B cell (primary cell): ENCODE measurements at regions not wholly inside any gene's neighbourhood (a gene's known extent, or its start where the extent isn't known, plus 50 kb on each side); places are given as distances from the start of the nearest gene placed in this dataset.

Experiments
- ATAC-seq: fragments of 200-7000 bp; cut with Tn5 transposase; one replicate; pipeline ENCODE4 v1.10.0; 2021; ENCODE audit warnings: low read depth, mild to moderate bottlenecking, moderate number of reproducible peaks, moderate library complexity
- CTCF ChIA-PET: fragments of 350-600 bp; sonication (Branson Sonifier 250); formaldehyde crosslinking; loops from one replicate; lab custom pipeline; 2021; ENCODE audit warnings: antibody characterized with exemption, inconsistent platforms; lab: Charles Lee
- POLR2A ChIA-PET: fragments of 350-600 bp; sonication (Branson Sonifier 250); formaldehyde crosslinking; loops from one replicate; lab custom pipeline; 2021; ENCODE audit warnings: antibody characterized with exemption; lab: Charles Lee
- DNase-seq: peaks from one replicate; pipeline ENCODE4 v3.0.0; 2013
- H2AFZ ChIP-seq: 2 replicates; pipeline ENCODE4 v1.6.1; 2012; ENCODE audit warnings: mild to moderate bottlenecking, low read depth, low read length; ENCODE audit not compliant: insufficient read depth, poor library complexity, severe bottlenecking
- H3K27ac ChIP-seq, 2 donors: 1 replicate in 1 of 2; 2 replicates in 1 of 2; pipeline ENCODE4 v1.5.1; 2012 to 2013; ENCODE audit warnings: low read length in 2 of 2, mild to moderate bottlenecking in 2 of 2, moderate library complexity in 1 of 2
- H3K27me3 ChIP-seq, 4 experiments: fragments of 200-600 bp in 1 of 4; sonication (generic) in 1 of 4; replicated peaks in 1 of 4; 1 replicate in 2 of 4; 2 replicates in 2 of 4; pipeline versions ENCODE4 v1.6.1 to v1.7.0; 2013 to 2016; ENCODE audit warnings: low read length in 3 of 4, mild to moderate bottlenecking in 2 of 4, mixed read lengths in 1 of 4, moderate library complexity in 1 of 4; ENCODE audit not compliant: insufficient read depth in 4 of 4, control insufficient read depth in 3 of 4; ENCODE audit errors: control extremely low read depth in 1 of 4
- H3K36me3 ChIP-seq, 2 experiments: replicated peaks in 1 of 2; 1 replicate in 1 of 2; 2 replicates in 1 of 2; pipeline versions ENCODE4 v1.6.1 to v1.7.1; 2013; ENCODE audit warnings: low read length in 1 of 2; ENCODE audit not compliant: insufficient read depth in 2 of 2, control insufficient read depth in 1 of 2; ENCODE audit errors: control extremely low read depth in 1 of 2, extremely low read depth in 1 of 2
- H3K4me1 ChIP-seq, 2 donors: fragments of 200-600 bp in 1 of 2; sonication (generic) in 1 of 2; 1 replicate in 1 of 2; 2 replicates in 1 of 2; pipeline versions ENCODE4 v1.5.1 to v1.6.1; 2013 to 2017; ENCODE audit warnings: low read length in 2 of 2; ENCODE audit not compliant: control insufficient read depth in 2 of 2, insufficient read depth in 2 of 2
- H3K4me2 ChIP-seq: replicated peaks from 2 replicates; pipeline ENCODE3; 2012; ENCODE audit warnings: mild to moderate bottlenecking, low read depth, low read length; ENCODE audit not compliant: poor library complexity, severe bottlenecking
- H3K4me3 ChIP-seq, 5 experiments: fragments of 200-600 bp in 1 of 5; sonication (generic) in 1 of 5; 1 replicate in 3 of 5; 2 replicates in 2 of 5; pipeline versions ENCODE4 v1.5.1 to v1.7.0; 2011 to 2016; ENCODE audit warnings: low read length in 4 of 5, mild to moderate bottlenecking in 4 of 5, low read depth in 2 of 5, control low read depth in 1 of 5, moderate library complexity in 1 of 5; ENCODE audit not compliant: insufficient read depth in 1 of 5; ENCODE audit errors: control extremely low read depth in 1 of 5, extremely low read depth in 1 of 5
- H3K79me2 ChIP-seq: fragments of 200-600 bp; sonication (generic); one replicate; pipeline ENCODE4 v1.6.0; 2016; ENCODE audit warnings: low read length; ENCODE audit not compliant: control insufficient read depth, insufficient read depth
- H3K9ac ChIP-seq: fragments of 200-600 bp; sonication (generic); 2 replicates; pipeline ENCODE4 v1.6.1; 2017; ENCODE audit warnings: mild to moderate bottlenecking, low read length, moderate library complexity
- H3K9me3 ChIP-seq, 3 donors: one replicate each; pipeline versions ENCODE4 v1.6.1 to v1.7.1; 2013; ENCODE audit warnings: low read length in 2 of 3; ENCODE audit not compliant: control insufficient read depth in 2 of 3, insufficient read depth in 1 of 3; ENCODE audit errors: control extremely low read depth in 1 of 3
- H4K20me1 ChIP-seq: 2 replicates; pipeline ENCODE4 v1.6.0; 2012; ENCODE audit warnings: mild to moderate bottlenecking, low read length; ENCODE audit not compliant: insufficient read depth, control insufficient read depth, poor library complexity, severe bottlenecking
- H3K27ac Mint-ChIP-seq: one replicate; pipeline ENCODE4 v1.8.0; 2021; ENCODE audit warnings: mixed read lengths
- H3K27me3 Mint-ChIP-seq: one replicate; pipeline ENCODE4 v1.8.0; 2021; ENCODE audit warnings: mixed read lengths
- H3K4me1 Mint-ChIP-seq: one replicate; pipeline ENCODE4 v1.8.0; 2021; ENCODE audit warnings: mixed read lengths
- H3K4me3 Mint-ChIP-seq: one replicate; pipeline ENCODE4 v1.8.0; 2021; ENCODE audit warnings: mixed read lengths
- H3K9me3 Mint-ChIP-seq: one replicate; pipeline ENCODE4 v1.8.0; 2022; ENCODE audit warnings: mixed read lengths; ENCODE audit not compliant: insufficient read depth
- CTCF ChIP-seq: fragments of 200-600 bp; IDR thresholded peaks from one replicate; pipeline ENCODE4 v1.8.0; 2022; ENCODE audit warnings: antibody characterized with exemption, mild to moderate bottlenecking
- EZH2 ChIP-seq: IDR thresholded peaks from 2 replicates; pipeline ENCODE4 v1.6.1; 2012; ENCODE audit warnings: borderline replicate concordance, low read depth, mild to moderate bottlenecking, moderate library complexity, low read length; ENCODE audit not compliant: insufficient read depth, poor library complexity, severe bottlenecking
- WGBS: methylation state at CpG from one replicate; pipeline ENCODE4 v1.1.5; 2013; ENCODE audit warnings: missing lambda C conversion rate; ENCODE audit not compliant: insufficient coverage; 5-methylcytosine and 5-hydroxymethylcytosine counted together
- intact Hi-C: fragments of 100-400 bp; cut with micrococcal nuclease; formaldehyde crosslinking; loops from one replicate; pipeline ENCODE4 v1.10.0; 2022

- Mint-ChIP-seq H3K9me3 (peaks cover 3% of the 10 kb centered on the region), H3K4me3 (no peak overlapping the region), H3K4me1 (no peaks in the 10 kb centered on the region), H3K27ac (no peak overlapping the region), H3K27me3 (no peaks in the 10 kb centered on the region)
- Histone ChIP-seq H3K27me3 (no peaks in the 10 kb centered on the region), H2AFZ (no peak overlapping the region), H3K4me2 (no peak overlapping the region), H3K4me1 (no peaks in the 10 kb centered on the region), H3K27ac (no peak overlapping the region), H4K20me1 (no peaks in the 10 kb centered on the region), H3K4me3 (no peak overlapping the region), H3K36me3 (no peaks in the 10 kb centered on the region), H3K9ac (no peak overlapping the region), H3K79me2 (no peaks in the 10 kb centered on the region), H3K9me3 (no peaks in the 10 kb centered on the region)
- ATAC-seq (no peak), DNase-seq (no peak)
- intact Hi-C loops: no loop called here
- 100% methylated on average over 1 of the region's 1 CpG for WGBS
- ChIA-PET POLR2A (no interaction called here), CTCF (no interaction called here)
- no peak for TF ChIP-seq CTCF
- TF ChIP-seq EZH2: no peak
Observed at GRCh38 chr9:79371948-79372555, 199.7 kb upstream of the TLE4 start.

GRCh38 chr9:79377339-79377855 is 194.4 kb upstream of the TLE4 start:
- Mint-ChIP-seq H3K9me3 (peaks cover 7% of the 10 kb centered on the region), H3K4me3 (no peak overlapping the region), H3K27me3 (no peaks in the 10 kb centered on the region), H3K4me1 (no peaks in the 10 kb centered on the region), H3K27ac (no peak overlapping the region)
- ATAC-seq (no peak), DNase-seq (no peak)
- Histone ChIP-seq H3K9me3 (peaks cover 0 to 2% (median 0%) of the 10 kb centered on the region in 3 donors), H3K4me1 (no peaks in the 10 kb centered on the region), H3K36me3 (no peaks in the 10 kb centered on the region), H4K20me1 (no peaks in the 10 kb centered on the region), H2AFZ (no peak overlapping the region), H3K4me2 (no peak overlapping the region), H3K4me3 (no peak overlapping the region), H3K27me3 (no peaks in the 10 kb centered on the region), H3K79me2 (no peaks in the 10 kb centered on the region), H3K9ac (no peak overlapping the region), H3K27ac (no peak overlapping the region)
- CTCF ChIA-PET: no interaction called here
- no peak for TF ChIP-seq EZH2
- no peak for TF ChIP-seq CTCF
- POLR2A ChIA-PET: no interaction called here
- 100% methylated on average over 3 of the region's 5 CpGs for WGBS
- intact Hi-C loops: no loop called here
